Small intestine (tissue), 7 donors: ENCODE measurements at regions not wholly inside any gene's neighbourhood (a gene's known extent, or its start where the extent isn't known, plus 50 kb on each side); places are given as distances from the start of the nearest gene placed in this dataset.

Source experiments
- DNase-seq, 2 donors: peaks; one replicate each; pipeline versions ENCODE4 v3.0.0 to v3.0.0-alpha.2; 2013
- FAIRE-seq: peaks from 2 replicates; lab custom pipeline; 2012; peaks lifted over from hg19 to GRCh38; lab: Jason Lieb, UNC
- H3K27ac ChIP-seq, 3 donors: one replicate each; pipeline ENCODE4 v1.5.1; 2013; ENCODE audit warnings: low read length in 2 of 3, mild to moderate bottlenecking in 2 of 3, control low read depth in 1 of 3, inconsistent platforms in 1 of 3, low read depth in 1 of 3, moderate library complexity in 1 of 3
- H3K27me3 ChIP-seq, 3 donors: one replicate each; pipeline ENCODE4 v1.6.1; 2013; ENCODE audit warnings: low read length in 3 of 3, inconsistent platforms in 1 of 3; ENCODE audit not compliant: control insufficient read depth in 3 of 3, insufficient read depth in 3 of 3
- H3K36me3 ChIP-seq, 3 donors: one replicate each; pipeline ENCODE4 v1.6.1; 2013; ENCODE audit warnings: low read length in 3 of 3, inconsistent platforms in 1 of 3, low read depth in 1 of 3, mild to moderate bottlenecking in 1 of 3, moderate library complexity in 1 of 3; ENCODE audit not compliant: control insufficient read depth in 3 of 3, insufficient read depth in 2 of 3
- H3K4me1 ChIP-seq, 3 donors: one replicate each; pipeline ENCODE4 v1.6.1; 2013; ENCODE audit warnings: low read length in 2 of 3, inconsistent platforms in 1 of 3, low read depth in 1 of 3, mild to moderate bottlenecking in 1 of 3, moderate library complexity in 1 of 3; ENCODE audit not compliant: control insufficient read depth in 3 of 3, insufficient read depth in 2 of 3
- H3K4me3 ChIP-seq, 3 donors: one replicate each; pipeline ENCODE4 v1.5.1; 2013; ENCODE audit warnings: low read length in 3 of 3, control low read depth in 1 of 3, inconsistent platforms in 1 of 3, low read depth in 1 of 3, mild to moderate bottlenecking in 1 of 3, moderate library complexity in 1 of 3
- H3K9me3 ChIP-seq, 2 donors: one replicate each; pipeline ENCODE4 v1.6.1; 2013; ENCODE audit warnings: low read depth in 1 of 2, low read length in 1 of 2; ENCODE audit not compliant: control insufficient read depth in 2 of 2, insufficient read depth in 1 of 2
- WGBS, 3 donors: extraction: QIAGEN DNeasy Blood & Tissue Kit; methylation state at CpG; one replicate each; pipeline ENCODE4 v1.1.7; 2013; 5-methylcytosine and 5-hydroxymethylcytosine counted together
- donor health status: healthy with polysubstance abuse.
- donor health status: control.
- donor health status: control.
- donor health status: Bipolar disorder and iron deficiency.
- donor health status: healthy.

- H3K4me1 ChIP-seq: no peaks in the 10 kb centered on the region
- no peaks in the 10 kb centered on the region for H3K27me3 ChIP-seq
- no peaks in the 10 kb centered on the region for H3K9me3 ChIP-seq
- H3K4me3 ChIP-seq: no peak overlapping the region
- DNase-seq: peak in 1 of 2 donors; percentile 45
- no peaks in the 10 kb centered on the region for H3K36me3 ChIP-seq
- peak; percentile 15 for FAIRE-seq
- no peak overlapping the region for H3K27ac ChIP-seq
Observed at GRCh38 chr2:153098073-153098472, 379.7 kb downstream of the ARL6IP6 start.

GRCh38 chr2:153096272-153096671 is 377.9 kb downstream of the ARL6IP6 start:
- H3K4me1 ChIP-seq: no peaks in the 10 kb centered on the region
- WGBS, 3 donors: 86 to 91% (median 89%) methylated on average over 2 of the region's 2 CpGs
- no peaks in the 10 kb centered on the region for H3K27me3 ChIP-seq
- DNase-seq: no peak
- FAIRE-seq: no peak
- H3K4me3 ChIP-seq: no peak overlapping the region
- no peaks in the 10 kb centered on the region for H3K36me3 ChIP-seq
- no peaks in the 10 kb centered on the region for H3K9me3 ChIP-seq
- no peak overlapping the region for H3K27ac ChIP-seq

DNA sequence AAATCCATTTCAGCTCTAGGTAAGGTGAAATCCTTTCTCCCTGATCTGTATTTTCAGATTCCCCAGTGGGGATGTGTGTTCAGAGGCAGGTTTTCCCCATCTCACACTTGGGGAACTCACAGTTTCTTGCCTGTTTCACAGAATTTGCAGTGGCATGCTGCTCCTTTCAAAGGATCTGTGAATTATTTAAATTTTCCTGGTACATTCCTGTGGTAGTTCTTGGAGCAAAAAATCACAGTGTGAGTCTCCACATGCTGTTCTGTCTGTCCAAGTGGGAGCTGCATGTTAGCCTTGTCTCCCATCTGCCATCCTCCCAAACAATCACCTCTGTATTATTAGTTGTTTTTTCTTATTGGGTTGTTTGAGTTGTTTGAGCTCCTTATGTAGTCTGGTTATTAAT is 372.9 kb downstream of the ARL6IP6 start:
- no peak for FAIRE-seq
- Histone ChIP-seq H3K27me3 (no peaks in the 10 kb centered on the region), H3K36me3 (no peaks in the 10 kb centered on the region), H3K9me3 (peaks cover 0 to 10% of the 10 kb centered on the region in 2 donors), H3K4me3 (no peak overlapping the region), H3K27ac (no peak overlapping the region), H3K4me1 (no peaks in the 10 kb centered on the region)
- no peak for DNase-seq

DNA sequence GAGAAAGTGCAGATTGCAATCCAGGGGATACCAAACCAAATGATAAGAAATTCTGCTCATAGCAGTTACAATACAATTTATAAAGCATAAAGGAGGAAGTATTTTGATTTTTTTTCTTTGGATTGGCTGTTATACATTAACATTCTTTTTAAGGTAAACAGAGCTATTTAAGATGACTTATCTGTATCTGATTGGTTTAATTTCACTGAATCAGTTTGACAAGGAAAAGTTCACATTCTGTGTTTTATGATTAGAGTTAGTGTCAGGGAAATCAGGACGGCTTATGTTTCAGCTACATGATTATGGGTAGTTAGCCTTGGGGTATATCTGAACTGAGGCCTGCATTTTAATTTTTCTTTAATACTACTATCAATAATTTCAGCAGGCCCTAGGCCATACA is 360.9 kb downstream of the ARL6IP6 start:
- FAIRE-seq (no peak), DNase-seq (no peak)
- no peaks in the 10 kb centered on the region for H3K36me3 ChIP-seq
- H3K27ac ChIP-seq: no peak overlapping the region
- no peaks in the 10 kb centered on the region for H3K4me1 ChIP-seq
- no peaks in the 10 kb centered on the region for H3K9me3 ChIP-seq
- 6 to 70% (median 16%) methylated on average over 1 of the region's 1 CpG for WGBS, 3 donors
- no peaks in the 10 kb centered on the region for H3K27me3 ChIP-seq
- no peak overlapping the region for H3K4me3 ChIP-seq

- Histone ChIP-seq H3K4me1 (no peaks in the 10 kb centered on the region), H3K9me3 (no peaks in the 10 kb centered on the region), H3K36me3 (no peaks in the 10 kb centered on the region), H3K27me3 (no peaks in the 10 kb centered on the region), H3K4me3 (no peak overlapping the region), H3K27ac (no peak overlapping the region)
- no peak for FAIRE-seq
- peak in 1 of 2 donors; percentile 17 for DNase-seq
- 8 to 37% (median 18%) methylated on average over 2 of the region's 2 CpGs for WGBS, 3 donors
Observed at GRCh38 chr2:153077311-153077710, 358.9 kb downstream of the ARL6IP6 start.

DNA sequence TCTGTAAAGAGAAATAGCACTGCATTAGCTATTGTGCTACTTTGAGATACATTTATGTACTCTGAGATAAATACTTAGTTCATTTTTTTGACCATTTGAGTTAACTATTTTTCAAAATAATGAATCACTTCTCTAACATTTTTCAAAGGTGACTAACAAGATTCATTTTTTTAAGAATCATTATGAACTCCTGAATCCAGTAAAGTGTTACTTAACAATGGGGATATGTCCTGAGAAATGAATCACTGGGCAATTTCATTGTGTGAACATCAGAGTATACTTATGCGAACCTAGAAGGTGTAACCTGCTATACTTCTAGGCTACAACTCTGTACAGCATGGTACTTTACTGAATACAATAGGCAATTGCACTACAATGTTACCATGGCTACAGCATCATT is 355.8 kb downstream of the ARL6IP6 start:
- H3K27ac ChIP-seq: no peak overlapping the region
- DNase-seq (no peak), FAIRE-seq (no peak)
- no peaks in the 10 kb centered on the region for H3K9me3 ChIP-seq
- H3K27me3 ChIP-seq: no peaks in the 10 kb centered on the region
- H3K4me3 ChIP-seq: no peak overlapping the region
- WGBS, 3 donors: 81 to 100% (median 92%) methylated on average over 1 of the region's 1 CpG
- H3K36me3 ChIP-seq: no peaks in the 10 kb centered on the region
- H3K4me1 ChIP-seq: no peaks in the 10 kb centered on the region

GRCh38 chr2:153072813-153073212 is 354.4 kb downstream of the ARL6IP6 start:
- WGBS, 3 donors: 83 to 92% (median 85%) methylated on average over 8 of the region's 8 CpGs

DNA sequence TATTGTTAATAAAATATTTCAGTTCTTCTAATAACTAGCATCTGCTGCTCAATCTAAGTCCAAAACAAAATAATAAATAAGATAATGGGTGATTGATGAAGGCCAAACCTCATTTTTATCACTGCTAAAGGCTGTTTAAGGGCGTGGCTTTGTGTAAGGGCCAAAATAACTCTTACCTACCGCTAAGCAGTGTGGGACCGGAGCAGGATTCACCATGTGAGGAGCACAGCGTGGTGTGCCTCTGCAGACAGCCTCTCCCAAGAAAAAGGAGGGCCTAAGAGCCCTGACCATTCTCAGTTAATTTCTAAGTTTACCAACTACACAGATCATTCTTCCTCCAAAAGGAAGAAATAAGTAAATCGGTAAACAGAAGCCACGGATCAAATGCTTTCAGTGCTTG is 353.7 kb downstream of the ARL6IP6 start:
- no peak for DNase-seq

More at GRCh38 chr2:153072813-153073212, 354.4 kb downstream of the ARL6IP6 start:
- no peak overlapping the region for H3K4me3 ChIP-seq
- H3K27ac ChIP-seq: no peak overlapping the region
- DNase-seq (no peak), FAIRE-seq (no peak)
- H3K27me3 ChIP-seq: no peaks in the 10 kb centered on the region
- H3K4me1 ChIP-seq: no peaks in the 10 kb centered on the region
- H3K9me3 ChIP-seq: no peaks in the 10 kb centered on the region
- no peaks in the 10 kb centered on the region for H3K36me3 ChIP-seq

DNA sequence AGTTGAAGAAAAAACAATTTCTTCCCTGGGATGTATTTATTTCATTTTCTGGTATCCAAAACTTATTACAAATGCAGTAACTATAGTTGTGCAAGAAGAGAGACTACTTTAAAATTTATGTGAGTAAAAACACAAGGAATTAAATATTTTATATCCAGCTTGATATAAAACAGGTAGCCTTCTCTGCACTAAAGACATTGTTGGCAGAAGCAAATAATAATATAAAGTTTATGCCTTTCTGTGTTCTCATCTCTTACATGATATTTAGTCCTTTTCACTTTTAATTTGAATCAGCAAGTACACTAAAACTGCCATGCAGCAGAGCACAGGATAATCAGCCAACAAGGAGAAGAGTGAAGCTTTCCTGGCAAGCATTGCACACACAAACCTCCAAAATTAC is 352.7 kb downstream of the ARL6IP6 start:
- FAIRE-seq (no peak), DNase-seq (no peak)
- no peaks in the 10 kb centered on the region for H3K9me3 ChIP-seq
- no peaks in the 10 kb centered on the region for H3K27me3 ChIP-seq
- H3K4me1 ChIP-seq: no peaks in the 10 kb centered on the region
- no peaks in the 10 kb centered on the region for H3K36me3 ChIP-seq
- no peak overlapping the region for H3K27ac ChIP-seq
- H3K4me3 ChIP-seq: no peak overlapping the region

More for the DNA sequence above, 353.7 kb downstream of the ARL6IP6 start:
- Histone ChIP-seq H3K4me3 (no peak overlapping the region), H3K36me3 (no peaks in the 10 kb centered on the region), H3K9me3 (no peaks in the 10 kb centered on the region), H3K4me1 (no peaks in the 10 kb centered on the region), H3K27me3 (no peaks in the 10 kb centered on the region), H3K27ac (no peak overlapping the region)
- WGBS, 3 donors: 29 to 49% (median 39%) methylated on average over 6 of the region's 6 CpGs
- FAIRE-seq: no peak
